Glutamatergic neuron (in vitro differentiated cells): ENCODE measurements at regions not wholly inside any gene's neighbourhood (a gene's known extent, or its start where the extent isn't known, plus 50 kb on each side); places are given as distances from the start of the nearest gene placed in this dataset.

Experiments used
- DNase-seq: peaks from one replicate; pipeline ENCODE4 v3.0.0; 2022
- H3K27ac Mint-ChIP-seq: one replicate; pipeline ENCODE4 v1.8.0; 2020; ENCODE audit warnings: mild to moderate bottlenecking, mixed read lengths, inconsistent platforms; ENCODE audit not compliant: unreplicated experiment
- H3K27me3 Mint-ChIP-seq: one replicate; pipeline ENCODE4 v1.8.0; 2020; ENCODE audit warnings: mild to moderate bottlenecking, moderate library complexity, mixed read lengths, inconsistent platforms; ENCODE audit not compliant: unreplicated experiment
- H3K36me3 Mint-ChIP-seq: one replicate; pipeline ENCODE4 v1.8.0; 2020; ENCODE audit warnings: mild to moderate bottlenecking, mixed read lengths, inconsistent platforms; ENCODE audit not compliant: unreplicated experiment
- H3K4me1 Mint-ChIP-seq: one replicate; pipeline ENCODE4 v1.8.0; 2020; ENCODE audit warnings: mild to moderate bottlenecking, low read depth, mixed read lengths, inconsistent platforms; ENCODE audit not compliant: unreplicated experiment
- H3K4me3 Mint-ChIP-seq: one replicate; pipeline ENCODE4 v1.8.0; 2020; ENCODE audit warnings: mild to moderate bottlenecking, mixed read lengths, inconsistent platforms; ENCODE audit not compliant: unreplicated experiment
- H3K9me3 Mint-ChIP-seq: one replicate; pipeline ENCODE4 v1.8.0; 2020; ENCODE audit warnings: mild to moderate bottlenecking, moderate library complexity, mixed read lengths, inconsistent platforms; ENCODE audit not compliant: unreplicated experiment
- CTCF ChIP-seq: fragments of 200-600 bp; sonication (generic); IDR thresholded peaks from one replicate; pipeline ENCODE4 v1.5.0; 2021; ENCODE audit not compliant: partially characterized antibody, unreplicated experiment

- Mint-ChIP-seq H3K4me3 (no peak overlapping the region), H3K36me3 (no peaks in the 10 kb centered on the region), H3K27ac (no peak overlapping the region), H3K4me1 (no peaks in the 10 kb centered on the region), H3K9me3 (no peaks in the 10 kb centered on the region), H3K27me3 (peaks cover 3% of the 10 kb centered on the region)
- DNase-seq = no peak
- no peak for TF ChIP-seq CTCF
Observed at GRCh38 chr3:70822669-70823068, 510.2 kb upstream of the MDFIC2 start.

GRCh38 chr3:70821602-70822001 lies 509.2 kb upstream of the MDFIC2 start:
- H3K27ac Mint-ChIP-seq = no peak overlapping the region
- no peak for TF ChIP-seq CTCF
- H3K4me3 Mint-ChIP-seq = no peak overlapping the region
- no peaks in the 10 kb centered on the region for H3K9me3 Mint-ChIP-seq
- DNase-seq = no peak
- peaks cover 3% of the 10 kb centered on the region for H3K27me3 Mint-ChIP-seq
- H3K4me1 Mint-ChIP-seq = no peaks in the 10 kb centered on the region
- H3K36me3 Mint-ChIP-seq = no peaks in the 10 kb centered on the region

- no peaks in the 10 kb centered on the region for H3K9me3 Mint-ChIP-seq
- peaks cover 3% of the 10 kb centered on the region for H3K27me3 Mint-ChIP-seq
- TF ChIP-seq CTCF = no peak
- no peak overlapping the region for H3K4me3 Mint-ChIP-seq
- no peaks in the 10 kb centered on the region for H3K36me3 Mint-ChIP-seq
- no peak overlapping the region for H3K27ac Mint-ChIP-seq
- no peaks in the 10 kb centered on the region for H3K4me1 Mint-ChIP-seq
- DNase-seq = no peak
Observed at GRCh38 chr3:70820397-70820796, 508.0 kb upstream of the MDFIC2 start.

GRCh38 chr3:70818145-70818544 lies 505.7 kb upstream of the MDFIC2 start:
- no peak for TF ChIP-seq CTCF
- H3K27ac Mint-ChIP-seq = no peak overlapping the region
- H3K4me1 Mint-ChIP-seq = no peaks in the 10 kb centered on the region
- no peak for DNase-seq
- no peaks in the 10 kb centered on the region for H3K9me3 Mint-ChIP-seq
- H3K4me3 Mint-ChIP-seq = no peak overlapping the region
- H3K27me3 Mint-ChIP-seq = peaks cover 1% of the 10 kb centered on the region
- H3K36me3 Mint-ChIP-seq = no peaks in the 10 kb centered on the region

- Mint-ChIP-seq H3K27me3 (peaks cover 1% of the 10 kb centered on the region), H3K4me1 (no peaks in the 10 kb centered on the region), H3K4me3 (no peak overlapping the region), H3K36me3 (no peaks in the 10 kb centered on the region), H3K27ac (no peak overlapping the region), H3K9me3 (no peaks in the 10 kb centered on the region)
- TF ChIP-seq CTCF = no peak
- no peak for DNase-seq
Observed at GRCh38 chr3:70816346-70816745, 503.9 kb upstream of the MDFIC2 start.
